Femur (tissue), 1 donor: ENCODE measurements at regions not wholly inside any gene's neighbourhood (a gene's known extent, or its start where the extent isn't known, plus 50 kb on each side); places are given as distances from the start of the nearest gene placed in this dataset.
"Not testable (repeated sequence)": the region's sequence is repeated elsewhere in the genome, so short reads cannot be mapped to it uniquely, and the experiment has no call there.

ENCODE experiments used
- DNase-seq: peaks from one replicate; pipeline ENCODE4 v3.0.0-alpha.2; 2017

DNA sequence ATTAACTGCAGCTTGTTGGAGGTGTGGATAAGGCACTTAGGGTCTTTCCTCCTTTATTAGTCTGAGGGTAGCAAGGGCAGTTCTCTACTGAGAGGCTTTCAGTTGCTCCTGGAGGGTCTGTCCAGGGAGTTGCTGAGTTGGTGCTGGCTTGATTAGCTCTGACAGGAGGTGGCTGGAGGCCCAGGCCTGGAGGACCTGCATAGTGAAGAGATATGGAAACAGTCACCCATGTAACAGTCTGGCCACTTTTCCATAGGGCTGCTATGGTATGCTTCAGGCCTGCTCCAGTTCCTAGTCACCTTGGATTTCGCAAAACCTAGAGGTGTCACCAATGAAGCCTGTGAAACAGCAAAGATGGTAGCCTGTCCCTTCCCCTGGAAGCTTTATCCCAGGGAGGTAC, 143.3 kb upstream of the SLC38A2 start:
- no peak for DNase-seq

DNA sequence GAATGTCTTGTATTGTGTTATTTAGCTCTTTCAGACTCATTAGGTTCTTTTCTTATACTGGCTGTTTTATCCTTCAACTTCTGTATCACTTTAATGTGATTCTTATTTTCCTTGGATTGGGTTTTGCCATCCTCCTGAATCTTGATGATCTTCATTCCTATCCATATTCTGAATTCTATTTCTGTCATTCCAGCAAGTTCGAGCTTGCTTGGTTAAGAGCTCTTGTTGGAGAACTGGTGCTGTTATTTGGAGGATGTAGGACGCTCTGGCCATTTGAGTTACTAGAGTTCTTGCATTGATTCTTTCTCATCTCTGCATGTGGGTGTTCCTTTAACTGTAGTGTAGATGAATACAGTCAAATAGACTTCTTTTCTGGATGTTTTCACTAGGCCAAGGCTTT, 142.3 kb upstream of the SLC38A2 start:
- DNase-seq: no peak

GRCh38 chr12:46510257-46510656, 137.7 kb upstream of the SLC38A2 start:
- DNase-seq: not testable (repeated sequence)

DNA sequence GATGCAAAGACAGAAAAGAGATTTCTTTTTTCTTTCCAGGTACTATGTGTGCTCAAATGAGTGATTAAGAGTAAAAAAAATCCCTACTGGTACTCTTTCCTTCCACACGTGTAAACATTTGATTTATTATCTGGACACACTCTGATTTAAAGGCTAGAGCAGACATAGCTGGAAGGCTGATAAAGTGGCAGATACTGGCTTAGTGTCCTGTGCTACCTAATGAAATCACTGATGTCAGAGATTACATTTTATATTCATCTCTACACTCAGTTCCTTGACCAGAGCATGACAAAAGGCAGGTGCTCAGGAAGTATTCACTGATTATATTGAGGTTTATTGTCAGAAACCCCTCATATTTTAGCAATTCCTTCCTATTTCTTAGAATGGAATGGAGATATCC, 136.6 kb upstream of the SLC38A2 start:
- DNase-seq: no peak

GRCh38 chr12:46508651-46509050, 136.1 kb upstream of the SLC38A2 start:
- no peak for DNase-seq

GRCh38 chr12:46507766-46508165, 135.2 kb upstream of the SLC38A2 start:
- no peak for DNase-seq

DNA sequence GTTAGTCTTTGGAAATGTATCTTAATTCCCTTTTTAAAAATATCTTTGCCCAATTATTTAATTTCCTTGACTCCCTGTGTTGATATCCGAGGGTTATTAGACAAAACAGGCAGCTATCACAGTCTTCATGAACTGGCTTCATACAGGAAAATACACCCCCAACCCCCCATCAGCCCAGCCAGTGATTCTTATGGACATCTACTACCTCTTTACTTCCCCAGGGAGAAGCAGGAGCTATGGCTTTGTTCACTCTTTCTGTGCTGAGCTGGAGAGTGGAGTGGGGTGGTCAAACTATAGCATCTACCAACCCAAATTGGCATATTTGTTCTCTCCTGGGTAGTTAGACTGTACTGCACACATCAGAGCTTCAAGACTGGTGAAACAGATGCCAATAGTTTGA, 134.4 kb upstream of the SLC38A2 start:
- DNase-seq: no peak

- DNase-seq: no peak
These were observed 133.6 kb upstream of the SLC38A2 start for GRCh38 chr12:46506198-46506597.

DNA sequence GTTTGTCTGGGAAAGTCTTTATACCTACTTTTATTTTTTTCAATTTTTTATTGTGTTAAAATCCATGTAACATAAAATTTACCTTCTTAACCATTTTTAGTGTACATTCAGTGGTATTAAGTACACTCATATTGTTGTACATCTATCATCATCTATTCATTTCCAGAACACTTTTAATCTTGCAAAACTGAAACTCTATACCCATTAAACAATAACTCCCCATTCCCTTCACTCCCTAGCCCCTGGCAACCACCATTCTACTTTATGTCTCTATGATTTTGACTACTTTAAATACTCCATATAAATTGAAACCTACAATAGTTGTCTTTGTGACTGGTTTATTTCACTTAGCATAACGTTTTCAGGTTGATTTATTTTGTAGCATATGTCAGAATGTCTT, 131.9 kb upstream of the SLC38A2 start:
- no peak for DNase-seq

GRCh38 chr12:46503637-46504175, 131.1 kb upstream of the SLC38A2 start:
- DNase-seq: no peak

- no peak for DNase-seq
These were observed 128.1 kb upstream of the SLC38A2 start for GRCh38 chr12:46500673-46501072.

DNA sequence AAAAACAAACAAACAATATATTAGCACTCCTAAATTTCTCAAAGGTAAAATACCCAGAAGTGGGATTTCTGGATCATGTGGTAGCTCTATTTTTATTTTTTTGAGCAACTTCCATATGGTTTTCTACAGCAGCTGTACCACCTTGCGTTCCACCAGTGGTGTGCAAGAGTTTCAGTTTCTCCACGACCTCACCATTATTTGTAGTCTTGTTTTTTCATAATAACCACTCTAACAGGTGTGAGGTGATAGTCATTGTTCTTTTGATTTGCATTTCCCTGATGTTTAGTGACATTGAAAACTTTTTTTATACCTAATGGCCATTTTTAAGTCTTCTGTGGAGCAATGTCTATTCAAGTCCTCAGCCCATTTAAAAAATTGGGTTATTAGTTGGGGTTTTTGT, 127.3 kb upstream of the SLC38A2 start:
- no peak for DNase-seq

GRCh38 chr12:46499226-46499625, 126.7 kb upstream of the SLC38A2 start:
- DNase-seq: no peak

DNA sequence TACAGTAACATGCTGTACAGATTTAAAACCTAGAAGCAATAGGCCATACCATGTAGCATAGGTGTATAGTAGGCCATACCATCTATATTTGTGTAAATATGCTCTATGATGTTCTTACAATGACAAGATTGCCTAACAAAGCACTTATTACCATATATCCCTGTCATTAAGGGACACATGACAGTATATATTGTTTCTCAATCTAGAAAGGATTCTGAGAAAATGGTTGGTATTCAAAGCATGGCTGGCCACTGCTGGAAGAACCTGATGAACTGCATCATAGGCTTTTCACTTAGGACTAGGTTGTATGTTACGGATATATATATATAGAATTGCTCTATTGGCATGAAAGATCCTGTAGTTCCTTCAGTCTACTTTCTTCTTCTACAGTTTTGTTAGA, 125.2 kb upstream of the SLC38A2 start:
- DNase-seq: no peak

GRCh38 chr12:46494424-46494823, 121.9 kb upstream of the SLC38A2 start:
- no peak for DNase-seq

GRCh38 chr12:46493834-46494181, 121.2 kb upstream of the SLC38A2 start:
- no peak for DNase-seq

DNA sequence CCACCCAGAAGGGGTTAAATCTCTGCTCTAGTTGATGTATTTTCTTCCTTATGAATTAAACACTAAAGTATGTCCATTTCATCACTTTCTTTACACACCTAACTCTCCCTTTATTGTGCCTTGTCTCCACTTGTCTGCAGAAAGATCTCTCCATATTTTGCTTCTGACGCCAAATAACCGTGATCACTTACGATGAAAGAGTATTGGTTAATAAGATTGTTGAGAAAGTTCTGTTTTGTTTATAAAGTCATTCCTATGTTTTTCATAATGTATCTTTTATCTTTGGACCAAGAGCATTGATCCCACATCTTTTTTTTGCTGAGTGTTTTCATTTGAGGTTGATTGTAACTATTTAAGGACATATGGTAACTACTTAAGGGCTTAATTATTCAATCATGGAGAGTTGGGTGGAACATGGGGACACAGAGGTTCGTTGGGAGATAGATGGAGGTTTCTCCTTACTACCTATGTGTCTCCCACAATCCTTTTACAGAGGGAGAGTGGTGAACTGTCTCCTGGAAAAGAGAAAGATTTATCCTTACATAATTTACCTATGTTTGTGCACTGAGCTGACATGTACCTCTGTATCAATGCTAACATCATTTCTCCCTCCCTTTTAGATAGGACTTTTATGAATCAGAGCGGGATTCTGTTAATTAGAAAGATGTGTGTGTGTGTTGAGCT, 120.7 kb upstream of the SLC38A2 start:
- no peak for DNase-seq

DNA sequence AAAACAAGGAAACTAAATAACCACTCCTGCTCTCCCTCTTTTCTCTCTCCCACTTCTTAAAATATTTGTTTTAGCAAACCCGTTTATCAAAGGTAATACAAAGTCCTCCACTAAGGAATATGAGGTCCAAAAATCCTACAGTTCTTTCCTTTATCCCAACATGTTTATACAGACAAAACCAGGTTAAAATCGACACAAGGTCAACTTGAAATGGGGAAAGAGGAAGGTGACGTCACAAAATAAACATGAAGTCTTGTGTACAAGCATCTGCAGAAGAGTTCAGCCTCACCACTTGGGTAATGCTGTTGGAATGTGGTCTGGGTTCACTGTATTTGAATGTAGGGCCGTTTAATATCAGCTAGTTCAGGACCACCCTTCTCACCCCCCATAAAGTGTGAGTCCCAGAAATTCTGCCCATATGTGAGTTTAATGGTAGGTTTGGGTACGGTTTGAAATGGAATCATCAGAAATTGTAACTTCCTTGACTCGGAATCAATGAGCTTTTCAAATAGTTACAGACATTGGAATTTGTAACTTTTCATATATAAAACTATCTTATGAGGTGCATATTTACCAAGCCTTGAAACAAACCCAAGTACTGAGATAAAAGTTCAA, 120.0 kb upstream of the SLC38A2 start:
- no peak for DNase-seq

DNA sequence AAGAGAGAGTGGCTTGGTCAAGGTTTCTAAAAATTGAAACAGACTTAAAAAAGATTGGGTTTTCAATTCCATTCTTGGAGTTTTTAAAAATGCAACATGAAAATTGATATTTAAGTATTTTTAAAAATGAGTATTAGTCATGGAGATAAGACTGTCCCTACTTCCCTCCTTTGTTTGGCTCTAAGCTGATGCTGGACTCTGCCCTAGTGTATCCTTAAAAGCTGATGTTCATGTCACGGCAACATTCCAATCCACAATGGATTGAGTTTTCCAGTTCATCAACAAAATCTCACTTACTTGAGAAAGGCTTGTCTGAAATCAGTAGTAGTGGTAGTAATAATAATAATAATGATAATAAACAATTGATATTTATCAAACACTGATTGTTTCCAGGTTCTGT, 119.0 kb upstream of the SLC38A2 start:
- no peak for DNase-seq

- no peak for DNase-seq
These were observed 118.1 kb upstream of the SLC38A2 start for GRCh38 chr12:46490635-46491034.

GRCh38 chr12:46489951-46490388, 117.4 kb upstream of the SLC38A2 start:
- DNase-seq: no peak

DNA sequence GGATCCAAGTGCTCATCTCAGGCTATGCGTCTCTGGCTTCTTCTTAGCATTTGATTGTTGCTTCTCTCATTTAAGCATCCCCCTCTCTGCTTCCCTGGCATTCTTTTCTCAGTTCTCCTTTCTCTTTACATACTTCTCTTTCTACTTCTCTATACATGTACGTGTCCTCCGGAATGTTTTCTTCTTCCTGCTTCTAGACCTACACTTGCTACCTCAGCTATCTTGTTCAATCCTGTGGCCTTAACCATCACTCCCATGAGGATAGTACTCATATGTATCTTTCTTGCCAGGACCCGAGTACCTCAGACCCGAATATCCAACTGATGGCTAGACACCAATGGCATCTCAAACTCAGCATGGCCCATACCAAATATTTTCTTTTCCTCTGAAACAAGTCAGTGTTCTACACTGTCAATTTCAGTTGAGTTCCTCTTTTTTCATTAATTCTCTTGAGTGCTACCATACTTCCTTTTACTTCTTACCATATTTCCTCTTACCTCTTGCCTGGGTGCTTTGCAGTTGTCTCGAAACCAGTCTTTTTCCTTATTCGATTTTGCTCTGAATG, 115.1 kb upstream of the SLC38A2 start:
- no peak for DNase-seq

- DNase-seq: no peak
These were observed 114.0 kb upstream of the SLC38A2 start for GRCh38 chr12:46486588-46486987.

DNA sequence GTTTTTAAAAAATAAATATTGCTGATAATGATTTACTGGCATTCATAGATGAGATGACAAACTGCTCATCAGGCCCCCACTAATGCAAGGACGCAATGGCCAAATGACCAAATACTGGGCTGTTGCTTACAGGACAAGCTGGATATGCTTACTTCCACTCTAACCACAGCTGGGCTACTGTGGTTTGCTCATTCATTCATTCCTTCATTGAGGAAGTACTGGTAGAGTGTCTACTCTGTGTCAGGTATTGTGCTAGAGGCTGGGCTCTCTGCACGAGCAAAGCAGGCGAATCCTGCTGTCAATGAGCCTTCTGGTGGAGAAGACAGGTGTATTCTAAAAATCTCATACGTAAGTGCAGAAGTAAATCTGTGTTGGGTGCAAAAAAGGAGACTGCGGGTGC, 113.3 kb upstream of the SLC38A2 start:
- DNase-seq: no peak
